Endodermal cell (in vitro differentiated cells): ENCODE measurements at regions not wholly inside any gene's neighbourhood (a gene's known extent, or its start where the extent isn't known, plus 50 kb on each side); places are given as distances from the start of the nearest gene placed in this dataset.

Experiments
- DNase-seq: peaks from one replicate; pipeline ENCODE4 v3.0.0-alpha.2; 2017
- H3K27ac ChIP-seq: 2 replicates; pipeline ENCODE4 v1.5.1; 2013; ENCODE audit warnings: mild to moderate bottlenecking, low read depth, low read length, moderate library complexity
- H3K27me3 ChIP-seq: 2 replicates; pipeline ENCODE4 v1.6.1; 2013; ENCODE audit warnings: mild to moderate bottlenecking, low read length, moderate library complexity; ENCODE audit not compliant: insufficient read depth, control insufficient read depth, poor library complexity, severe bottlenecking
- H3K36me3 ChIP-seq: 2 replicates; pipeline ENCODE4 v1.7.0; 2013; ENCODE audit warnings: mild to moderate bottlenecking, low read length, moderate library complexity; ENCODE audit not compliant: control insufficient read depth, insufficient read depth
- H3K4me1 ChIP-seq: one replicate; pipeline ENCODE4 v1.7.0; 2013; ENCODE audit warnings: low read length; ENCODE audit not compliant: control insufficient read depth, insufficient read depth
- H3K4me3 ChIP-seq: 2 replicates; pipeline ENCODE4 v1.5.1; 2013; ENCODE audit warnings: mild to moderate bottlenecking, low read length, moderate library complexity
- H3K9ac ChIP-seq: 2 replicates; pipeline ENCODE4 v1.6.1; 2013; ENCODE audit warnings: mild to moderate bottlenecking, low read length, moderate library complexity; ENCODE audit not compliant: poor library complexity, severe bottlenecking; ENCODE audit errors: extremely low read depth
- H3K9me3 ChIP-seq: 2 replicates; pipeline ENCODE4 v1.6.1; 2013; ENCODE audit warnings: mild to moderate bottlenecking, low read length, moderate library complexity; ENCODE audit not compliant: control insufficient read depth
- H3K27ac Mint-ChIP-seq: 2 replicates; pipeline ENCODE4 v1.8.0; 2020; ENCODE audit warnings: mixed read lengths
- H3K27me3 Mint-ChIP-seq: 2 replicates; pipeline ENCODE4 v1.8.0; 2021; ENCODE audit warnings: mild to moderate bottlenecking, mixed read lengths; ENCODE audit not compliant: insufficient read depth
- H3K36me3 Mint-ChIP-seq: 2 replicates; pipeline ENCODE4 v1.8.0; 2020; ENCODE audit warnings: low read depth, mixed read lengths
- H3K4me1 Mint-ChIP-seq: 2 replicates; pipeline ENCODE4 v1.8.0; 2020; ENCODE audit warnings: mixed read lengths
- H3K4me3 Mint-ChIP-seq: 2 replicates; pipeline ENCODE4 v1.8.0; 2020; ENCODE audit warnings: mild to moderate bottlenecking, moderate library complexity, mixed read lengths
- H3K9me3 Mint-ChIP-seq: 2 replicates; pipeline ENCODE4 v1.8.0; 2020; ENCODE audit warnings: mild to moderate bottlenecking, mixed read lengths
- CTCF ChIP-seq: fragments of 200-600 bp; sonication (generic); conservative IDR thresholded peaks from 2 replicates; pipeline ENCODE4 v1.5.0; 2021; ENCODE audit warnings: antibody characterized with exemption, mild to moderate bottlenecking
- WGBS, 2 experiments: methylation state at CpG; one replicate each; pipeline versions ENCODE4 v1.1.5 to v1.1.7; 2013; ENCODE audit warnings: missing lambda C conversion rate in 2 of 2, mixed read lengths in 1 of 2; ENCODE audit not compliant: insufficient coverage in 1 of 2, insufficient read length in 1 of 2; 5-methylcytosine and 5-hydroxymethylcytosine counted together

GRCh38 chr10:29107866-29108498, 180.9 kb upstream of the LYZL1 start:
- Mint-ChIP-seq H3K27ac (no peak overlapping the region), H3K4me3 (no peak overlapping the region), H3K4me1 (peaks cover 44% of the 10 kb centered on the region), H3K36me3 (no peaks in the 10 kb centered on the region), H3K9me3 (peaks cover 5% of the 10 kb centered on the region), H3K27me3 (no peaks in the 10 kb centered on the region)
- Histone ChIP-seq H3K9me3 (peaks cover 9% of the 10 kb centered on the region), H3K9ac (no peak overlapping the region), H3K4me1 (peaks cover 28% of the 10 kb centered on the region), H3K4me3 (no peak overlapping the region), H3K27ac (no peak overlapping the region), H3K36me3 (no peaks in the 10 kb centered on the region), H3K27me3 (no peaks in the 10 kb centered on the region)
- no peak for DNase-seq
- 98 to 100% methylated on average over 1 to 2 of the region's 2 CpGs for WGBS, 2 experiments
- no peak for TF ChIP-seq CTCF

GRCh38 chr10:29109707-29110571, 178.9 kb upstream of the LYZL1 start:
- WGBS, 2 experiments: 71 to 76% methylated on average over 8 to 9 of the region's 9 CpGs
- Mint-ChIP-seq H3K4me3 (no peak overlapping the region), H3K9me3 (peaks cover 3% of the 10 kb centered on the region), H3K36me3 (no peaks in the 10 kb centered on the region), H3K27ac (peak overlapping the region; percentile 65), H3K4me1 (peaks cover 48% of the 10 kb centered on the region), H3K27me3 (no peaks in the 10 kb centered on the region)
- H3K27ac ChIP-seq: no peak overlapping the region
- DNase-seq: peak; percentile 56
- peaks cover 22% of the 10 kb centered on the region for H3K4me1 ChIP-seq
- no peaks in the 10 kb centered on the region for H3K36me3 ChIP-seq
- no peak overlapping the region for H3K9ac ChIP-seq
- TF ChIP-seq CTCF: no peak
- H3K9me3 ChIP-seq: peaks cover 10% of the 10 kb centered on the region
- H3K27me3 ChIP-seq: no peaks in the 10 kb centered on the region
- no peak overlapping the region for H3K4me3 ChIP-seq

GRCh38 chr10:29112827-29113615, 175.8 kb upstream of the LYZL1 start:
- Histone ChIP-seq H3K27me3 (no peaks in the 10 kb centered on the region), H3K4me3 (no peak overlapping the region), H3K27ac (peak overlapping the region; percentile 88), H3K36me3 (no peaks in the 10 kb centered on the region), H3K9me3 (peaks cover 40% of the 10 kb centered on the region), H3K4me1 (peaks cover 7% of the 10 kb centered on the region), H3K9ac (no peak overlapping the region)
- WGBS, 2 experiments: 72 to 82% methylated on average over 11 to 13 of the region's 13 CpGs
- H3K27ac Mint-ChIP-seq: peak overlapping the region; percentile 57
- peaks cover 7% of the 10 kb centered on the region for H3K36me3 Mint-ChIP-seq
- no peaks in the 10 kb centered on the region for H3K27me3 Mint-ChIP-seq
- peaks cover 33% of the 10 kb centered on the region for H3K4me1 Mint-ChIP-seq
- no peak overlapping the region for H3K4me3 Mint-ChIP-seq
- DNase-seq: no peak
- peaks cover 30% of the 10 kb centered on the region for H3K9me3 Mint-ChIP-seq
- no peak for TF ChIP-seq CTCF
